SK-N-MC (cell line): ENCODE measurements at regions not wholly inside any gene's neighbourhood (a gene's known extent, or its start where the extent isn't known, plus 50 kb on each side); places are given as distances from the start of the nearest gene placed in this dataset.

ENCODE experiments used
- EZH2 ChIP-seq: fragments of 200-600 bp; sonication (generic); IDR thresholded peaks from one replicate; pipeline ENCODE4 v1.6.1; 2017; ENCODE audit warnings: antibody characterized with exemption
- POLR2AphosphoS5 ChIP-seq: IDR thresholded peaks from 2 replicates; pipeline ENCODE4 v1.6.1; 2012; ENCODE audit warnings: mild to moderate bottlenecking, low read depth, low read length, borderline replicate concordance

- TF ChIP-seq EZH2 (no peak), POLR2AphosphoS5 (no peak)
Observed at GRCh38 chr11:134702827-134703226, 290.8 kb upstream of the B3GAT1 start.
